HUES48 (cell line): ENCODE measurements at regions not wholly inside any gene's neighbourhood (a gene's known extent, or its start where the extent isn't known, plus 50 kb on each side); places are given as distances from the start of the nearest gene placed in this dataset.

Source experiments
- H3K27ac ChIP-seq: one replicate; pipeline ENCODE4 v1.7.0; 2013; ENCODE audit warnings: low read depth, low read length, inconsistent platforms
- H3K27me3 ChIP-seq: 2 replicates; pipeline ENCODE4 v1.6.1; 2013; ENCODE audit warnings: mild to moderate bottlenecking, low read length; ENCODE audit not compliant: control insufficient read depth, insufficient read depth
- H3K36me3 ChIP-seq: 2 replicates; pipeline ENCODE4 v1.6.1; 2013; ENCODE audit warnings: low read length; ENCODE audit not compliant: control insufficient read depth, insufficient read depth
- H3K4me1 ChIP-seq: 2 replicates; pipeline ENCODE4 v1.6.1; 2013; ENCODE audit warnings: mild to moderate bottlenecking, low read length; ENCODE audit not compliant: control insufficient read depth, insufficient read depth
- H3K4me3 ChIP-seq: 2 replicates; pipeline ENCODE4 v1.5.1; 2013; ENCODE audit warnings: mild to moderate bottlenecking, low read depth, low read length
- H3K9ac ChIP-seq: 2 replicates; pipeline ENCODE4 v1.6.1; 2013; ENCODE audit warnings: mild to moderate bottlenecking, low read depth, low read length, moderate library complexity
- H3K9me3 ChIP-seq: 2 replicates; pipeline ENCODE4 v1.6.1; 2013; ENCODE audit warnings: low read length; ENCODE audit not compliant: control insufficient read depth, insufficient read depth

- no peaks in the 10 kb centered on the region for H3K36me3 ChIP-seq
- no peaks in the 10 kb centered on the region for H3K4me1 ChIP-seq
- H3K27ac ChIP-seq: no peak overlapping the region
- no peak overlapping the region for H3K9ac ChIP-seq
- H3K9me3 ChIP-seq: no peaks in the 10 kb centered on the region
- no peaks in the 10 kb centered on the region for H3K27me3 ChIP-seq
- no peak overlapping the region for H3K4me3 ChIP-seq
These were observed 189.4 kb downstream of the TENT4A start for GRCh38 chr5:6902597-6902996.

DNA sequence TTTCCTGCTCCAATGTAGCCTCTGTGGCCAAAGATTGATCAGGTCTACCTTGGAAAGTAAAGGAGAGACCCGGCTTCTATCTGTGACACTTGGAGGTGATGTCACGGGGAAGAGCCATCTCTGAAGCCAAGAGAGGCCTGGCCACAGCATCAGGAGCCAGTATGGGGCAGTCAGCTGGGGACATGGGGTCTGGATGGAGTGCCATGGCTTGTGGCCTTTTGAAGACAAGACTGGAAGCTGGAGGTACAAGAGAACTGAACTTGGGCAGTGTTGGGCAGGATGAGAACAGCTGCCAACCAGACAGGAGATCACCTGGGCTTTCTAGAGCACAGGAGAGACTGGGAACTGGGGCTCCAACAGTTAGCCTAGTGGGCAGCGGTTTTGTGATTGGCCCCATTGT lies 190.7 kb downstream of the TENT4A start:
- H3K27me3 ChIP-seq: no peaks in the 10 kb centered on the region
- no peak overlapping the region for H3K4me3 ChIP-seq
- H3K9me3 ChIP-seq: no peaks in the 10 kb centered on the region
- no peaks in the 10 kb centered on the region for H3K4me1 ChIP-seq
- H3K9ac ChIP-seq: no peak overlapping the region
- no peaks in the 10 kb centered on the region for H3K36me3 ChIP-seq
- no peak overlapping the region for H3K27ac ChIP-seq

DNA sequence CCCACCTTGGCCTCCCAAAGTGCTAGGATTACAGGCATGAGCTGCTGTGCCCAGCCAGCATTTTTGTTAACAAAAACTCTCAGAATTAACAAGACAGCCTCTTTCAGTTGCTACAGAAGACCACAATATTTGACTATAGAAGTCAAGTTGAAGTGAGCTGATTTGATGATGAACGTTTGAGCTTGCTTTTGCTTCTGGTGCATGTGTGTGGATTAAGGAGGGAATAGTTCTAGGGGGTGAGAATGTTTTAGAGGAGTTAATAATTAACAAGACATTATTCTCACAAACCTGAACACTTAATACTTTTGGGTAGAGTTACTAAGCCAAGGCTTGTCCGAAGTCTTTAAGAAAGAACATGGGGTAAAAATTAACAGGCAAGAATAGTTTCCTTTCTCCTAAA lies 191.6 kb downstream of the TENT4A start:
- no peaks in the 10 kb centered on the region for H3K4me1 ChIP-seq
- H3K4me3 ChIP-seq: no peak overlapping the region
- H3K27me3 ChIP-seq: no peaks in the 10 kb centered on the region
- H3K9ac ChIP-seq: no peak overlapping the region
- H3K9me3 ChIP-seq: no peaks in the 10 kb centered on the region
- H3K27ac ChIP-seq: no peak overlapping the region
- no peaks in the 10 kb centered on the region for H3K36me3 ChIP-seq

- H3K27ac ChIP-seq: no peak overlapping the region
- H3K9me3 ChIP-seq: no peaks in the 10 kb centered on the region
- no peaks in the 10 kb centered on the region for H3K36me3 ChIP-seq
- H3K27me3 ChIP-seq: no peaks in the 10 kb centered on the region
- H3K4me3 ChIP-seq: no peak overlapping the region
- no peaks in the 10 kb centered on the region for H3K4me1 ChIP-seq
- H3K9ac ChIP-seq: no peak overlapping the region
These were observed 192.2 kb downstream of the TENT4A start for GRCh38 chr5:6905423-6905822.

GRCh38 chr5:6905883-6906282 lies 192.7 kb downstream of the TENT4A start:
- Histone ChIP-seq H3K27me3 (no peaks in the 10 kb centered on the region), H3K4me3 (no peak overlapping the region)

GRCh38 chr5:6907320-6907918 lies 194.2 kb downstream of the TENT4A start:
- Histone ChIP-seq H3K27me3 (no peaks in the 10 kb centered on the region), H3K36me3 (no peaks in the 10 kb centered on the region), H3K9ac (no peak overlapping the region), H3K9me3 (no peaks in the 10 kb centered on the region), H3K27ac (no peak overlapping the region), H3K4me3 (no peak overlapping the region), H3K4me1 (no peaks in the 10 kb centered on the region)

More at GRCh38 chr5:6905883-6906282, 192.7 kb downstream of the TENT4A start:
- Histone ChIP-seq H3K9me3 (no peaks in the 10 kb centered on the region), H3K9ac (no peak overlapping the region), H3K36me3 (no peaks in the 10 kb centered on the region), H3K4me1 (no peaks in the 10 kb centered on the region), H3K27ac (no peak overlapping the region)

GRCh38 chr5:6909901-6910300 lies 196.7 kb downstream of the TENT4A start:
- H3K27ac ChIP-seq: no peak overlapping the region
- no peaks in the 10 kb centered on the region for H3K9me3 ChIP-seq
- no peaks in the 10 kb centered on the region for H3K27me3 ChIP-seq
- H3K36me3 ChIP-seq: no peaks in the 10 kb centered on the region
- H3K4me3 ChIP-seq: no peak overlapping the region
- no peak overlapping the region for H3K9ac ChIP-seq
- H3K4me1 ChIP-seq: no peaks in the 10 kb centered on the region

GRCh38 chr5:6910950-6911349 lies 197.7 kb downstream of the TENT4A start:
- H3K27ac ChIP-seq: no peak overlapping the region
- no peaks in the 10 kb centered on the region for H3K4me1 ChIP-seq
- no peaks in the 10 kb centered on the region for H3K27me3 ChIP-seq
- no peak overlapping the region for H3K4me3 ChIP-seq
- H3K9ac ChIP-seq: no peak overlapping the region
- H3K9me3 ChIP-seq: no peaks in the 10 kb centered on the region
- no peaks in the 10 kb centered on the region for H3K36me3 ChIP-seq

DNA sequence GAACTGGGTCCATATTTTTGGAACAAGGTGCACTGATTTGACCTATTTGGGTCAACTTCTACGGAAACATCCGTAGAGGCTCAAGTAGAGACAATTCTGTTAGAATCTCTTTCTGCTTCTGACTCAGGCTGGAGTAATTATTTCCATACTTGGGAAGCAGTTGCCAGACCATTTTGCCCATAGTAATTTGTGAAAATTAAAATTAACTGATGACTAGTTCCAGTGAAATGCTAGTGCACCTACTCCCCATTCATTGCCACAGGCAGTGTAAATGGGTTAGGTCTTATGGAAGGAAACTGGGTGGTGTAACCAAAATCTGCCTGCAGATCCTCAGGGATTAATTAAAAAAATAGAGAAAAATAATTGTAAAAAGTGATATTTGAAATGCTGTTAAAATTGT lies 201.1 kb downstream of the TENT4A start:
- H3K4me1 ChIP-seq: no peaks in the 10 kb centered on the region

DNA sequence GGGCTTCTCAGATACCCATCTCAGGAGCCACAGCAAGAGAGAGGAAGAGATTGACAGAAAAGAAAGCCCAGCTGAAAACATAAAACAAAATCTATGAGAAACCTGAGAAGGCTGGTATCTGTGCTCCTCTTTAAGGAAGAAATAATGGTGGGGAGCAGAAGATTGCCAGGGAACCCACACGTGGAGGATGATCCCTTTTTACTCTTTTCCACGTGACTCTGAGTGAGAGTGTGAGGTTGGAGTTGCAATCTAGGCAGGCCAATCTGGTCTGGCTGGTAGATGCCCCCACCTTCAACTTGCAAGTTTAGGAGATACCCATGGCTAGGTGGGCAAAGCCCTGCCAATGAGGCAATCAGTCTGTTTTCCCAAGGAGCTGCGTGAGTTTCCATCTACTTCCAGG lies 202.3 kb downstream of the TENT4A start:
- no peak overlapping the region for H3K27ac ChIP-seq
- no peaks in the 10 kb centered on the region for H3K27me3 ChIP-seq
- no peak overlapping the region for H3K9ac ChIP-seq
- H3K9me3 ChIP-seq: no peaks in the 10 kb centered on the region
- H3K36me3 ChIP-seq: no peaks in the 10 kb centered on the region
- no peak overlapping the region for H3K4me3 ChIP-seq
- H3K4me1 ChIP-seq: no peaks in the 10 kb centered on the region

More for the DNA sequence above, 201.1 kb downstream of the TENT4A start:
- Histone ChIP-seq H3K9ac (no peak overlapping the region), H3K27ac (no peak overlapping the region), H3K36me3 (no peaks in the 10 kb centered on the region), H3K27me3 (no peaks in the 10 kb centered on the region), H3K4me3 (no peak overlapping the region), H3K9me3 (no peaks in the 10 kb centered on the region)

DNA sequence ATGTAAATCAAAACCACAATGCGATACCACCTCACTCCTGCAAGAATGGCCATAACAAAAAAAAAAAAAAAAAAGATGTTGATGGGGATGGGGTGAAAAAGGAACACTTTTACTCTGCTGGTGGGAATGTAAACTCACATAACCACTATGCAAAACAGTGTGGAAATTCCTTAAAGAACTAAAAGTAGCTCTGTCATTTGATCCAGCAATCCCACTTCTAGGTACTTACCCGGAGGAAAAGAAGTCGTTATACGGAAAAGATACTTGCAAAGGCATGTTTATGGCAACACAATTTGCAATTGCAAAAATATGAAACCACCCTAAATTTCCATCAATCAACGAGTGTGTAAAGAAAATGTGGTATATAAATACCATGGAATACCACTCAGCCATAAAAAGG lies 205.0 kb downstream of the TENT4A start:
- no peaks in the 10 kb centered on the region for H3K36me3 ChIP-seq
- no peak overlapping the region for H3K4me3 ChIP-seq
- H3K27ac ChIP-seq: no peak overlapping the region
- H3K9me3 ChIP-seq: no peaks in the 10 kb centered on the region
- no peaks in the 10 kb centered on the region for H3K4me1 ChIP-seq
- no peak overlapping the region for H3K9ac ChIP-seq
- H3K27me3 ChIP-seq: no peaks in the 10 kb centered on the region
